GM12892 (cell line): ENCODE measurements at regions not wholly inside any gene's neighbourhood (a gene's known extent, or its start where the extent isn't known, plus 50 kb on each side); places are given as distances from the start of the nearest gene placed in this dataset.

Experiments used
- POLR2A ChIP-seq: IDR thresholded peaks from 2 replicates; pipeline ENCODE4 v1.6.1; 2011; ENCODE audit warnings: low read depth, low read length, control low read depth
- POLR2AphosphoS5 ChIP-seq: IDR thresholded peaks from 2 replicates; pipeline ENCODE4 v1.6.1; 2011; ENCODE audit warnings: low read depth, low read length, control low read depth

GRCh38 chr4:66667249-66667648 is 878.1 kb downstream of the CENPC start:
- TF ChIP-seq POLR2A, result no peak
- no peak for TF ChIP-seq POLR2AphosphoS5
